GM12872 (cell line): ENCODE measurements at regions not wholly inside any gene's neighbourhood (a gene's known extent, or its start where the extent isn't known, plus 50 kb on each side); places are given as distances from the start of the nearest gene placed in this dataset.

ENCODE experiments used
- CTCF ChIP-seq: IDR thresholded peaks from 3 replicates; pipeline ENCODE4 v1.5.1; 2011; ENCODE audit warnings: low read depth, mild to moderate bottlenecking, low read length, moderate library complexity; ENCODE audit not compliant: insufficient read depth

- TF ChIP-seq CTCF, result no peak
Observed at GRCh38 chr4:13316354-13316753, 167.8 kb downstream of the RAB28 start.

GRCh38 chr4:13313856-13314255 lies 170.3 kb downstream of the RAB28 start:
- TF ChIP-seq CTCF, result no peak

- no peak for TF ChIP-seq CTCF
Observed at GRCh38 chr4:13312264-13312663, 171.9 kb downstream of the RAB28 start.

GRCh38 chr4:13309751-13310150 lies 174.4 kb downstream of the RAB28 start:
- no peak for TF ChIP-seq CTCF

GRCh38 chr4:13306356-13306755 lies 177.8 kb downstream of the RAB28 start:
- no peak for TF ChIP-seq CTCF

GRCh38 chr4:13302876-13303275 lies 181.3 kb downstream of the RAB28 start:
- TF ChIP-seq CTCF, result no peak

- no peak for TF ChIP-seq CTCF
Observed at GRCh38 chr4:13299343-13299742, 184.8 kb downstream of the RAB28 start.

- no peak for TF ChIP-seq CTCF
Observed at GRCh38 chr4:13298655-13299054, 185.5 kb downstream of the RAB28 start.
